CD4-positive, alpha-beta T cell treated with Interferon alpha-2 for 1 hour (primary cell): ENCODE measurements at regions not wholly inside any gene's neighbourhood (a gene's known extent, or its start where the extent isn't known, plus 50 kb on each side); places are given as distances from the start of the nearest gene placed in this dataset.
"Not testable (repeated sequence)": the region's sequence is repeated elsewhere in the genome, so short reads cannot be mapped to it uniquely, and the experiment has no call there.

Source experiments
- DNase-seq, 2 donors: peaks; one replicate each; pipeline ENCODE4 v3.0.0-alpha.2; 2020 to 2022

GRCh38 chr2:21353879-21354679 is 230.3 kb downstream of the TDRD15 start:
- DNase-seq: no peak

DNA sequence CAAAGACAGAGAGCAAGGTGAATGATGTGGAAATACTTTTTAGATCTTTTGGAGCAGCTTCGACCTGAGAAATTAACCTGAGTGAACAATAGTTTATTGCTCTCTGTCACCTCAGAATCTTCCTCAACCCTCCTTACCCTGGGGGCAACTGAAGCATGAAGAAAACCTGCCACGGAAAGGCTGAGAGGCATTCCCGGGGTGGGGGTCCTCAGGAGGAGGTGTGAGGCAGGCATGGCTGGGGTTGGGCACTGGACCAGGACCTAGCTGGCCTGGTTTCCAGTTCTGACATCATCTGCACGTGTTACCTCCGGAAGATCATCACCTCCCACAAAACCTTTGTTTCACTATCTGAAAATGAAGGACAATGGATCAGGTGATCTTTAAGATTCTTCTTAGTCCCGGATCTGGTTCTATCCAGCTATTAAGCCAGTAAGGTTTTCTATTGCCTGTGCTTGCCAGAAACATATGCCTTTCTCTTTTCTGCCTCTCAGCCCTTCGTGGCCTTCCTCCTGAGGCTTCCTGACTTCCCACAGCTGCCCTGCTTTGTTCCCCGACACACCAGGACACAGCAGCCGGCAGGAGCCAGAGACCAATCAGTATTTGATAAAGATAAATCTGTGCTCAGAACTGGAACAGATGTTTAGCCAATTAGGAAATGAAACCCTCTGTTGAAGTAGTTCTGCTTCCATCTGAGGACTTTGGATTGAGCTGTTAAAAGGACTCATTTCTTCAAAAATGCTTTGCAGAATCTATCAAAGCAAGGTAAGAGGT is 232.5 kb downstream of the TDRD15 start:
- no peak for DNase-seq

DNA sequence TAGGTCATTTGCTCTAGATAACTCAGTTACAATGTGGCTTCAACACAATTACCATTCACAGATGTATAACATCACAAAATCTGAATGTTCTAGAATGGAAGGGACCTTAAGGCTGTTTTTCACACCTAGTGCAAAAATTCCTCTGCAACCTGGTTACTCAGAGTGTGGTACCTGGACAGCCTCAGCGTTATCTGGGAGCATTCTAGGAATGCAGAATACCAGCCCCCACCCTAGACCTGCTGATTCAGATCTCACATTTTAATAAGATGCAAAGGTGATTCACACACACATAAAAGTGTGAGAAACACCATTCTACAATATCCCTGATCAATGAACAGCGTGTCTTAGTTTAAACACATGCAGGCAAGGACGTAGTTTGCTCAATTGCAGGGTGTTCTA is 233.1 kb downstream of the TDRD15 start:
- DNase-seq: no peak

GRCh38 chr2:21358976-21359375 is 235.2 kb downstream of the TDRD15 start:
- DNase-seq: no peak

- DNase-seq: no peak
Measured at GRCh38 chr2:21361384-21361783, 237.6 kb downstream of the TDRD15 start.

- DNase-seq: no peak
Measured at GRCh38 chr2:21361957-21362486, 238.3 kb downstream of the TDRD15 start.

- no peak for DNase-seq
Measured at GRCh38 chr2:21363364-21363763, 239.6 kb downstream of the TDRD15 start.

DNA sequence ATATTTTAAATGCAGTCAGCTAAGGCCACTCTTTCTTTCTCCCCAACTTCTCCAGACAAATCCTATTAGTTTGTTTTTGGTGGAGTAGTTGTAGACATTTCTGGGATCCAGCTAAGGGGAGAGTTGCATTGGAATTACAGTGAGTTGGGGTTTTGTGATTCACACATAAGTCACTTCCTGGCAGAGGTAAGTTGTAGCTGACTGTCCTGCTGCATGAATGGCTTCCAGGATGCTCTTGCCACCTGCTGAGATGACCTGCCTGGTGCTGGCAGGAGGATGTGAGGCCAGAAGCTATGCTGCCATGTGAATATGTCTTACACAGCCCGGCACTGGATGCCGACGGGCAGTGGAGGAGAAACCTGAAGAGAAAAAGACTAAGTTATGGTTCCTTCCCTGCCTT is 243.7 kb downstream of the TDRD15 start:
- DNase-seq: no peak

- no peak for DNase-seq
Measured at GRCh38 chr2:21369787-21370186, 246.0 kb downstream of the TDRD15 start.

- DNase-seq: no peak
Measured at GRCh38 chr2:21371499-21372003, 247.8 kb downstream of the TDRD15 start.

GRCh38 chr2:21372654-21373053 is 248.9 kb downstream of the TDRD15 start:
- no peak for DNase-seq

DNA sequence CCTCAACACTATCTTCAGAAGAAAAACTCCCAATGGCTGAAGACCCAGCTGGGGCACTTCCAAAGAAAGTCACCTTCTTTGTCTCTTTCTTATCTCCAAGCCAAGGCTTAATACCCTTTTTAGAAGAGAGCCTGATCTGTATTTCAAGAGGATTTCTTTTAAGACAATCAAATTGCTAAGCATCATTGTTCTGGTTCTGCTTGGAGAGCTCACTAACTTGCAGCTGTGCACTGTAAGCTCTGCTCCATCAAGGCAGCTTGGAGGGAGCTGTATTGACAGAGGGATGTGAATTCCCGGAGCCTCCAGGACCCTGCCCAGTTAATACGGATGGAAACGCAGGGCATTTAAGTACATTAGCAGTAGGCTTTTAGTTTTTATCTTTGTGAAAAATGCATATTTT is 253.1 kb downstream of the TDRD15 start:
- DNase-seq: no peak

- no peak for DNase-seq
Measured at GRCh38 chr2:21379140-21379539, 255.4 kb downstream of the TDRD15 start.

DNA sequence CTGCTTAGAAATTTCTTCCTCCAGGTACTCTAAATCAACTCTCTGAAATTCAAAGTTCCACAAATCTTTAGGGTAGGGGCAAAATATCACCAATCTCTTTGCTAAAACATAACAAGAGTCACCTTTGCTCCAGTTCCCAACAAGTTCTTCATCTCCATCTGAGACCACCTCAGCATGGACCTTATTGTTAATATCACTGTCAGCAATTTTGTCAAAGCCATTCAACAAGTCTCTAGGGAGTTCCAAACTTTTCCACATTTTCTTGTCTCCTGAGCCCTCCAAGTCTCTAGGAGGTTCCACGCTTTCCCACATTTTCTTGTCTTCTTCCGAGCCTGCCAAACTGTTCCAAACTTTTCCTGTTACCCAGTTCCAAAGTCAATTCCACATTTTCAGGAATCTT is 255.9 kb downstream of the TDRD15 start:
- not testable (repeated sequence) for DNase-seq

GRCh38 chr2:21381421-21381820 is 257.7 kb downstream of the TDRD15 start:
- DNase-seq: no peak

- no peak for DNase-seq
Measured at GRCh38 chr2:21382701-21383520, 259.1 kb downstream of the TDRD15 start.

DNA sequence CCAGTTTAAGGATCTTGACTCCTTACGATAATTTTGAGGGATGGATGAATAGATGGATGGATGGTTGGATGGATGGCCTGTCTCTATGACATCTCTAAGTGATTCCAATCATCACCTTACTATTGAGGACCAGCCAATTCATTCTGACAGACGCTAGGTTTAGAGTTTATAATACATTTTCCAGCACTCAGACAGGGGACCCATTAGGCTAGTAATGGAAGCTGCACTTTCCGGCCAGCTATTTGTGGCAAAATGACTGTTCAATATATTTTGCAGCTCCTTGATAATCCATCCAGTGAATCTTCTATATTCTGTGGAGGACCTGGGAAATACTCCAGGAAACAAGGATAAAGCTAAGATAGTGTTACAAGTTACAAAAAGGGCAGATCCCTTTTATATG is 262.9 kb downstream of the TDRD15 start:
- no peak for DNase-seq

DNA sequence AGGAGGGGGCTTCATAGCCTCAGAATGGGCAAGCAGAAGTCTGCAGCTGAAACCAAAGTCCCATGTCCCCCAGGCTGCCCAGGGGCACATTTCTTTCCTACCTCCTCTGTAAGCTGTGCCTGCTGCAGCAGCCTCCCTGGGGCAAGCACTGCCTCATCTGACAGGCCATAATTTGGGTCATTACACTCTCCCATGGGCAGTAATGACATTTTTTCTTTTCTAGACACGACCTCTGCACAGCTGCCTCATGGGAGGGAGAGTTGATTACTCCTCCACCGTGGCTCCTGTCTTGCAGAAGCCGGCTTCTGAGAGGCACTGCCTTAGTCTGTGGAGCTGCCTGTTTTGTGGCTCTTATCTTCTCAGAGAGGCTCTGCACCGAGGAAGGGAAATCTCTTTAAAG is 268.9 kb downstream of the TDRD15 start:
- no peak for DNase-seq

DNA sequence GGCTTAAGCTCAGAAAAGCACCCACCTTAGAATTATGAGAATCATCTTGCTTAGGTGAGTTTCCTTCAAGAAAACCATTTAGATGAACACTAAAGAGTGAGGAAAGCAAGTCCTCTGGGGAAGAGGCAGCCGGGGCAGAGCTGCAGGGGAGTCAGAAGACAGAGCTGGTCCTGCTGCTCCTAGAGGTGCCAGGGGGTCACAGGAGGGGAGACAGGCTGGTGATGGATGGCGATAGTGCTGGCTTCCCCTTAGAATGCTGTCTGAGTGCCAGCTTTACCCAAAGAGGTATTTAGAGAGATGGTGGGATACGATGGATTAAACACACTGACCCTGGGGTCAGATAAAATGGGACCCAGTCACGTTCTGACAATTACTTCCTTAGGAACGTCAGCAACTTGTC is 269.4 kb downstream of the TDRD15 start:
- no peak for DNase-seq

- DNase-seq: no peak
Measured at GRCh38 chr2:21395366-21395765, 271.6 kb downstream of the TDRD15 start.

DNA sequence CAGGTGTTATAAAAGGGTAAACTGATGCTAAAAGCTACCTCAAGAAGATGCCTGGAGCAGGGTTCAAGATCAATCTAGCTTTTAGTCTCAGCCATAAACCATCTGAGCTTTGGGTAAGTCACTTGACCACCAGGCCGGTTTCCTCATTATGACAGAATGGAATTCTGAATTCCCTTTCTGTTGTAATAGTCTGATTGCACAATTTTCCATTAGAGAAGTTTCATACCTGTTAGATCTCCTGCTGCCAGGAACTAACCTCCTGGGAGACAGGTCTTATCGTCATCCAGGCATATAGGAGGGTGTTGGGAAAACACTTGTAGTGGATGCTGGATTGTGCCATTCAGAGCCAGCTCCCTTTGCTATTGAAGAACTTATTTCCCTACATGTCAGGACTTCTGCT is 272.5 kb downstream of the TDRD15 start:
- DNase-seq: no peak

GRCh38 chr2:21401022-21401698 is 277.4 kb downstream of the TDRD15 start:
- no peak for DNase-seq
